SK-N-MC (cell line): ENCODE measurements at regions not wholly inside any gene's neighbourhood (a gene's known extent, or its start where the extent isn't known, plus 50 kb on each side); places are given as distances from the start of the nearest gene placed in this dataset.

Experiments
- DNase-seq: peaks from one replicate; pipeline ENCODE4 v3.0.0-alpha.2; 2011; ENCODE audit warnings: low read depth, low spot score
- H3K27ac ChIP-seq: fragments of 200-600 bp; sonication (generic); 2 replicates; pipeline ENCODE4 v1.5.1; 2016; ENCODE audit warnings: mixed run types
- H3K36me3 ChIP-seq: fragments of 200-600 bp; sonication (generic); 2 replicates; pipeline ENCODE4 v1.6.1; 2017; ENCODE audit warnings: antibody characterized with exemption, low read length, mixed read lengths; ENCODE audit not compliant: insufficient read depth
- H3K4me3 ChIP-seq: fragments of 200-600 bp; sonication (generic); 2 replicates; pipeline ENCODE4 v1.5.1; 2016
- H3K9ac ChIP-seq: fragments of 200-600 bp; sonication (generic); 2 replicates; pipeline ENCODE4 v1.8.0; 2017; ENCODE audit warnings: mixed run types, mixed read lengths; ENCODE audit not compliant: insufficient read length
- H3K9me3 ChIP-seq: fragments of 200-600 bp; sonication (generic); 2 replicates; pipeline ENCODE4 v1.6.1; 2017; ENCODE audit warnings: low read depth, mild to moderate bottlenecking, antibody characterized with exemption, low read length, moderate library complexity, mixed read lengths
- EZH2 ChIP-seq: fragments of 200-600 bp; sonication (generic); IDR thresholded peaks from one replicate; pipeline ENCODE4 v1.6.1; 2017; ENCODE audit warnings: antibody characterized with exemption
- FOXP2 ChIP-seq: optimal IDR thresholded peaks from 2 replicates; pipeline ENCODE3; 2011; ENCODE audit warnings: mild to moderate bottlenecking, moderate library complexity; ENCODE audit not compliant: insufficient read depth; ENCODE audit errors: extremely low read length, control extremely low read depth
- POLR2AphosphoS5 ChIP-seq: IDR thresholded peaks from 2 replicates; pipeline ENCODE4 v1.6.1; 2012; ENCODE audit warnings: mild to moderate bottlenecking, low read depth, low read length, borderline replicate concordance

DNA sequence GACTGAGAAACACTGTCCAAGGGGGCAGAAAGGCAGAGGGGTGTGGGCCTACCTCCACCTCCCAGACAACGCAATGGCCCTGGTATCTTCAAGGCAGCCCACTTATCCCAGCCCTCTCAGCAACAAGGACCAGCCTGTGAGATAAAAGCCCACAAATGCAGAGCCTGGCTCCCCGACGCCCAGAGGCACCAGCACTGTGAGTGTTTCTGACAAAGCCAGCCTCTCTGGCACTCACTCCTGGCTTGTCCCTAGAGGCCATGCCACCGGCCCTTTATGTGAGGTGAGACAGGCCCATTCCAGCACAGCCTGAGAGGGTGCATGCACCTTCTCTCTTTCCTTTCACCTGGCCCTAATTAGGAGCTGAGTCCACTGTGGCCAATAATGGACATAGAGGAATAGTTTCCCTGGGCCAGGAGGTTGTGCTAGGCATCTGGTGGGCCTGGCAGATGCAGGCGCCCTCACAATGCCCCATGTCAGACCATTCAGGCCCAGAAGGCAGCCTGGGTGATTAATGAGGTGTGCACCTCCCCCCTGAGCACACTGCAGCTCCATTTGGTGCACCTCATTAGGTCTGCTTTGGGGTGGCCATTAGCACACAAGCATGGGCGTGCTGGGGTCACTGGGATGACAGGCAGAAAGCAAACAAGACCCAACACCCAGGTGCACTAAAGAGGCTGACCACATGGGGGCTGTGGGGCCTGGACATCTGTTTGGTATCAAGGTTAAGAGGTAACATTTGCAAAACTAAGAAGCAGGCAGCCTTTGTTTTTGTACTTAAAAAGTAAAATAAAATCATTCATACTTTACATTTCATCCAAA lies 176.0 kb downstream of the MED10 start:
- no peak for DNase-seq
- TF ChIP-seq EZH2 = no peak
- TF ChIP-seq FOXP2 = no peak
- no peak for TF ChIP-seq POLR2AphosphoS5
- no peak overlapping the region for H3K9ac ChIP-seq
- H3K27ac ChIP-seq = no peak overlapping the region
- no peaks in the 10 kb centered on the region for H3K36me3 ChIP-seq
- H3K4me3 ChIP-seq = no peak overlapping the region
- no peaks in the 10 kb centered on the region for H3K9me3 ChIP-seq

DNA sequence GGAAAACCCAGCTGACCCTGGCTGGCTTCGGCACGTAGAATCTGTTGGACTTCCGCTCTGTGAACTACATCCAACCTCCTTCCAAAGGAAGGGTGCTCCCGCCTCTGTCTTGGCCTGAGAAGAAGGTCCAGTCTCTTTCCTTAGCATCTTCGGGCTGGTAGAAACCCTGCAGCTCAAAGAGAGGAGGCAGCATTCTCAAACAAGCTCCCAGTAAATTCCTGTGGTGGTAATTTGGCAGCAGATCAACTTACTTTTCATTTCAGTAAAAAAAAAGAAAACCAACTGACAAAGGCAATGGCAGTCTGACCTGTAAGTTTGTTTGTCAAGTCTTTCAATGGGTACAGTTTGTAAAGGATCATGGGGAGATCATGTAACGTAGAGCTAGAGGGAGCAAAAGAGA lies 176.7 kb downstream of the MED10 start:
- no peak overlapping the region for H3K27ac ChIP-seq
- H3K9ac ChIP-seq = no peak overlapping the region
- DNase-seq = no peak
- TF ChIP-seq FOXP2 (no peak), EZH2 (no peak), POLR2AphosphoS5 (no peak)
- H3K36me3 ChIP-seq = no peaks in the 10 kb centered on the region
- H3K4me3 ChIP-seq = no peak overlapping the region
- no peaks in the 10 kb centered on the region for H3K9me3 ChIP-seq

DNA sequence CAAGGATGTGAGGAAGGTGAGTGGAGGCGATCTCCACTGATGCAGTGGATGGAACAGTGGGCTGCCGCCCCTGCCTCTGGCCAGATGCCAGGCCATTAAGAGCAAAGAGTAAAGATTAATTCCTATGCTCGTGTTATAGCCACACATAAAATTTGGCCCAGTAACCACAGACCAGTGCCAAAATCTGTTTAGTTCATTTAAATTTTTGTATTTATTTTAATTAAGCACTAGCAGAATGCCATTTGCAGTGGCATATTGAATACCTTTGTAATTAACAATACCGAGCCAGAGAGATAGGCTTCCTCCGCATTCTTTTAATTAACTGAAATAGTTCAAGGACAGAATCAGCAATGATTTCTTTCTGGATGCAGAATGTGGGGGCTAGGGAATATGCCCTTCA lies 179.8 kb downstream of the MED10 start:
- Histone ChIP-seq H3K9ac (no peak overlapping the region), H3K36me3 (no peaks in the 10 kb centered on the region), H3K4me3 (no peak overlapping the region), H3K9me3 (no peaks in the 10 kb centered on the region), H3K27ac (no peak overlapping the region)
- DNase-seq = no peak
- TF ChIP-seq POLR2AphosphoS5 (no peak), EZH2 (no peak), FOXP2 (no peak)

DNA sequence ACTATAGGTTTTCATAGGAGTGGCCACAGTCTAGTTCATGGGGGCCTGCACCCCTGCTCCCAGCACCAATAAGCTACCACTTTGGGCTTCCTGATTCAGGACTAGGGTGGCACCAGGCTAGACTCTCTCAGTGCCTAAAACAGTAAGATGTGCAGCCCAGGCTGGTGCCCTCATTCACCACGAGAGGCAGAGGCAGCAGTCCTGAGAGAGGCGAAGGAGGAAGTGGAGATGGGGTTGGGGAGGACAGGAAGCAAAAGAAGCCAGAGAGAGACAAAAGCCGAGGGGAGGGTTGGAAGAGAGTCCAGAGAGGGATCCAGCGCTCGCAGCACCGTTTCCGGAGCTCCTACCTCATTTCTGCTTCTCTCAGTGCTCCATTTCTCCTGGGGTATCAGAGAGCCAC lies 180.9 kb downstream of the MED10 start:
- Histone ChIP-seq H3K4me3 (no peak overlapping the region), H3K9ac (no peak overlapping the region), H3K9me3 (no peaks in the 10 kb centered on the region), H3K27ac (no peak overlapping the region), H3K36me3 (no peaks in the 10 kb centered on the region)
- no peak for TF ChIP-seq FOXP2
- no peak for TF ChIP-seq POLR2AphosphoS5
- no peak for TF ChIP-seq EZH2
- DNase-seq = no peak

DNA sequence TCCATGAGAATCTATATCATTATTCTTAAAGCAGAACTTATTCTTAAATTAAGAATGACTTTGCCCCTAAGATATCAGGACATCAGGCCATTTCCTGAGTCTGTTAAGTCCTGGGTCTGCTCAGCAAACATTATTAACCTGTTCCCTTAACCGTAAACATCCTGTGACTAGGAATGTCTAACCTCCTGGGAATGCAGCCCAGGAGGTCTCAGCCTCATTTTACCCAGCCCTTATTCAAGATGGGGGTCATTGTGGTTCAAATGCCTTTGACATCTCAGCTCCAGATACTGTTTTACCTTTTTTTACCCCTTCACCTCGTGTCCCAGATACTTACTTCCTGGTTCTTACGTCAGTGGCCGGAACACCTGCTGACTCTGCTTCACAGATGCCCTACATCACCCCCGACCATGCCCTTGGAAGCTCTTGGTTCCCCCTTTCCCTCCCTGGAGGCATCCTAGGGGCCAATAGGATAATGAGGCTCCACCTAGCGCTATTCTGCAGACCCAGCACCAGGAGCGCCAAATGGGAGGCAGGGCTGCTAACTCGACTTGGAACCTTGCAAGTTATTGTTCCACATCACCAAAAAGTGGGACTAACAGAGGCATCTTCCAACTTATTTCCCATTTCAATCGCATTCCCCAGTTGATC lies 182.5 kb downstream of the MED10 start:
- TF ChIP-seq POLR2AphosphoS5 (no peak), FOXP2 (no peak), EZH2 (no peak)
- no peak overlapping the region for H3K9ac ChIP-seq
- no peak overlapping the region for H3K4me3 ChIP-seq
- no peak for DNase-seq
- H3K27ac ChIP-seq = no peak overlapping the region
- no peaks in the 10 kb centered on the region for H3K36me3 ChIP-seq
- no peaks in the 10 kb centered on the region for H3K9me3 ChIP-seq

DNA sequence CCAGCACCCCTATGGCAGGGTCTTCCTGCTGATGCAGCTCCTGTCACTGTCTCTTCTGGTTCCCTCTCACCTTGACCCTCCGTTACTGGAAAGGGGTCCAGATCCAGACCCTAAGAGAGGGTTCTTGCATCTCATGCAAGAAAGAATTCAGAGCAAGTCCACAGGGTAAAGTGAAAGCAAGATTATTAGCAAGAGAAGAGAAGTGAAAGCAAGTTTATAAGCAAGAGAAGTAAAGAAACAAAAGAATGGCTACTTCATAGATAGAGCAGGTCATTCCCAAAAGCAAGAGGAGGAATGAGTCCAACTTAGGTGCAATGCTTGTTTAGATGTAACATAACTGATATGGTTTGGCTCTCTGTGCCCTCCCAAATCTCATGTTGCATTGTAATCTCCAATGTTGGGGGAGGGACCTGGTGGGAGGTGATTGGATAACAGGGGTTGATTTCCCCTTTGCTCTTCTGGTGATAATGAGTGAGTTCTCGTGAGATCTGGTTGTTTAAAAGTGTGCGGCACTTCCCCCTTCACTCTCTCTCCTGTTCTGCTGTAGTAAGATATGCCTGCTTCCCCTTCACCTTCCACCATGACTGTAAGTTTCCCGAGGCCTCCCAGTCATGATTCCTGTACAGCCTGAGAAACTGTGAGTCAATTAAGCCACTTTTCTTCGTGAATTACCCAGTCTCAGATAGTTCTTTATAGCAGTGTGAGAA lies 183.3 kb downstream of the MED10 start:
- H3K4me3 ChIP-seq = no peak overlapping the region
- no peak overlapping the region for H3K27ac ChIP-seq
- no peaks in the 10 kb centered on the region for H3K36me3 ChIP-seq
- TF ChIP-seq EZH2 (no peak), FOXP2 (no peak), POLR2AphosphoS5 (no peak)
- H3K9ac ChIP-seq = no peak overlapping the region
- no peak for DNase-seq
- H3K9me3 ChIP-seq = no peaks in the 10 kb centered on the region

DNA sequence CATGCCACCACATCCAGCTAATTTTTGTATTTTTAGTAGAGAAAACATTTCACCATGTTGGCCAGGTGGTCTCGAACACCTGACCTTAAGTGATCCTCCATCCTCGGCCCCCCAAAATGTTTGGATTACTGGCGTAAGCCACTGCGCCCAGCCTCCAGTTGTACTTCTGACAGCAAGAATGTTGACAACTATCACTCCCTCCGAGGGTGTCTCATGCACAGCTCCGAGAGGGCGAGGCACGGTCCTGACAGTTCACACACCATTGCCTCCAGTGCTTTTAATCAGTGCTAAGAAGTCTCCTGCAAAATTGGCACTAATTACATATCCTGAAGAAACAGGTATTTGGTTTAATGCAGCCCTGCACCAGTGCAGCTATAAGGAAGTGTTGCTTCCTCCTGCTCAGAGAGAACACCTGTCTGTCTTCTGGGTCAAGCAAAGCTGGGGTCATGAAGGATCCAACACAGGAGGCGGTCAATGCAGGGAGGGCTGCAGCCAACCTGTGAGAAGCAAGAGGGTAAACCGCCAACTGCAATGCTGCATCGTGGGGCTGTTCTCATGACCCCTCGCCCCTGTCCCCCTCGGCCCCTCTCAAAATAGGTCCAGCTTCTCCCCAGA lies 184.0 kb downstream of the MED10 start:
- no peak for TF ChIP-seq POLR2AphosphoS5
- Histone ChIP-seq H3K4me3 (no peak overlapping the region), H3K9ac (no peak overlapping the region), H3K36me3 (no peaks in the 10 kb centered on the region), H3K27ac (no peak overlapping the region), H3K9me3 (no peaks in the 10 kb centered on the region)
- DNase-seq = no peak

DNA sequence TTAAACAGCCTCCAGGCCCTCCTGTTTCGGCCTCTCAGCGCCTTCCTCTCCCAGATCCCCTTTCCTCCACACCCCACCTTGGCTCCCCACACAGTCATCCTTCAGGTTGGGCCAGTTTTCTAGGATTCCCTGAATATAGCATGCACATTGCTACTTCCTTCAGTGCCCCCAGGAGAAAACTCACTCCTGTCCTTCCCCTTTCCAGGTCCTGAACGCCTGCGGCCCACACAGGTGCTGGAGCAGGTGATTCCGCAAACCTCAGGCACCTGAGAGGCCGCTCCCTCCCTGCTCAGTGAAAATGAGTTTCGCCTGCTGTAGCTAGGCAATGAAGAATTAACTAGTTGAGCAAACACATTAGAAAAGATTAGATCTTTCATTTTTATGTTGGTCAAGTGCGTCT lies 185.0 kb downstream of the MED10 start:
- TF ChIP-seq EZH2 = no peak
- TF ChIP-seq FOXP2 = no peak
- TF ChIP-seq POLR2AphosphoS5 = no peak
- Histone ChIP-seq H3K4me3 (no peak overlapping the region), H3K9me3 (no peaks in the 10 kb centered on the region), H3K36me3 (no peaks in the 10 kb centered on the region), H3K27ac (no peak overlapping the region), H3K9ac (no peak overlapping the region)
- DNase-seq = no peak
